H1 (cell line): ENCODE measurements at regions not wholly inside any gene's neighbourhood (a gene's known extent, or its start where the extent isn't known, plus 50 kb on each side); places are given as distances from the start of the nearest gene placed in this dataset.

ENCODE experiments used
- CTCF ChIA-PET: fragments of 300-600 bp; sonication (Branson Sonifier 250); formaldehyde crosslinking; loops from one replicate; lab custom pipeline; 2021; ENCODE audit not compliant: partially characterized antibody; lab: Charles Lee
- POLR2A ChIA-PET: fragments of 300-600 bp; sonication (Branson Sonifier 250); formaldehyde crosslinking; loops from one replicate; lab custom pipeline; 2021; ENCODE audit warnings: inconsistent platforms; ENCODE audit not compliant: partially characterized antibody; lab: Charles Lee
- DNase-seq, 2 experiments: peaks; one replicate each; pipeline versions ENCODE4 v3.0.0 to v3.0.0-alpha.2; 2010 to 2022; ENCODE audit warnings: low spot score in 2 of 2, low read depth in 1 of 2, mixed read lengths in 1 of 2
- FAIRE-seq: peaks from 2 replicates; lab custom pipeline; 2011; peaks lifted over from hg19 to GRCh38; lab: Jason Lieb, UNC
- H2AFZ ChIP-seq: 2 replicates; pipeline ENCODE4 v1.8.1; 2012; ENCODE audit warnings: low read length, inconsistent platforms
- H2AK5ac ChIP-seq: 2 replicates; pipeline ENCODE4 v1.6.1; 2013; ENCODE audit warnings: low read depth, low read length
- H2BK120ac ChIP-seq: replicated peaks from 2 replicates; pipeline ENCODE3; 2013; ENCODE audit warnings: low read depth, low read length, inconsistent platforms
- H2BK12ac ChIP-seq: 2 replicates; pipeline ENCODE4 v1.6.1; 2013; ENCODE audit warnings: low read depth, low read length
- H2BK15ac ChIP-seq: 2 replicates; pipeline ENCODE4 v1.6.1; 2013; ENCODE audit warnings: low read length
- H2BK20ac ChIP-seq: 2 replicates; pipeline ENCODE4 v1.6.1; 2013; ENCODE audit warnings: low read length
- H2BK5ac ChIP-seq: 2 replicates; pipeline ENCODE4 v1.6.1; 2013; ENCODE audit warnings: low read depth, low read length
- H3K14ac ChIP-seq: 2 replicates; pipeline ENCODE4 v1.6.1; 2013; ENCODE audit warnings: inconsistent platforms; ENCODE audit not compliant: insufficient read length
- H3K18ac ChIP-seq: 2 replicates; pipeline ENCODE4 v1.6.1; 2013; ENCODE audit warnings: low read length; ENCODE audit errors: extremely low read depth
- H3K23ac ChIP-seq: 2 replicates; pipeline ENCODE4 v1.6.1; 2013; ENCODE audit warnings: inconsistent platforms; ENCODE audit not compliant: insufficient read length
- H3K23me2 ChIP-seq: 2 replicates; pipeline ENCODE4 v1.6.1; 2013; ENCODE audit warnings: low read depth, low read length
- H3K27ac ChIP-seq: 2 replicates; pipeline ENCODE4 v1.6.1; 2011; ENCODE audit warnings: low read depth, low read length, inconsistent platforms
- H3K27me3 ChIP-seq, 4 experiments: replicated peaks in 1 of 4; 1 replicate in 1 of 4; 2 replicates in 3 of 4; pipeline versions ENCODE4 v1.6.1 to v1.8.1; 2011 to 2013; ENCODE audit warnings: low read length in 3 of 4, mild to moderate bottlenecking in 3 of 4, inconsistent platforms in 2 of 4, mixed read lengths in 2 of 4, moderate library complexity in 1 of 4; ENCODE audit not compliant: control insufficient read depth in 3 of 4, insufficient read depth in 3 of 4; ENCODE audit errors: extremely low read depth in 1 of 4
- H3K36me3 ChIP-seq, 4 experiments: 2 replicates each; pipeline versions ENCODE4 v1.6.1 to v1.8.1; 2011 to 2013; ENCODE audit warnings: mild to moderate bottlenecking in 4 of 4, low read length in 3 of 4, moderate library complexity in 2 of 4, control low read depth in 1 of 4, inconsistent platforms in 1 of 4; ENCODE audit not compliant: insufficient read depth in 4 of 4, control insufficient read depth in 2 of 4
- H3K4ac ChIP-seq: replicated peaks from 2 replicates; pipeline ENCODE3; 2013; ENCODE audit warnings: low read length, low read depth, mixed read lengths, inconsistent platforms; ENCODE audit not compliant: insufficient read length
- H3K4me1 ChIP-seq, 4 experiments: replicated peaks in 1 of 4; 1 replicate in 1 of 4; 2 replicates in 3 of 4; pipeline versions ENCODE4 v1.6.1 to v1.8.1; 2011 to 2013; ENCODE audit warnings: low read length in 3 of 4, inconsistent platforms in 2 of 4, mixed read lengths in 1 of 4; ENCODE audit not compliant: insufficient read depth in 4 of 4, control insufficient read depth in 3 of 4
- H3K4me2 ChIP-seq, 2 experiments: 2 replicates each; pipeline versions ENCODE4 v1.6.1 to v1.8.1; 2011 to 2013; ENCODE audit warnings: low read depth in 2 of 2, low read length in 2 of 2, control low read depth in 1 of 2, inconsistent platforms in 1 of 2, mild to moderate bottlenecking in 1 of 2; ENCODE audit not compliant: insufficient read depth in 1 of 2
- H3K4me3 ChIP-seq, 4 experiments: fragments of 200-600, 300-600 bp in 1 of 4; sonication (generic), shearing (Covaris generic), sonication (Bioruptor Twin) in 1 of 4; 2 replicates each; pipeline versions ENCODE4 v1.5.1 to v1.8.1; 2011 to 2016; ENCODE audit warnings: low read length in 4 of 4, low read depth in 3 of 4, control low read depth in 2 of 4, inconsistent platforms in 2 of 4, mild to moderate bottlenecking in 2 of 4, mixed read lengths in 1 of 4, moderate library complexity in 1 of 4; ENCODE audit not compliant: insufficient read depth in 2 of 4; ENCODE audit errors: extremely low read depth in 1 of 4
- H3K56ac ChIP-seq: replicated peaks from 2 replicates; pipeline ENCODE3; 2013; ENCODE audit warnings: low read depth, mild to moderate bottlenecking, mixed read lengths, low read length, inconsistent platforms; ENCODE audit not compliant: insufficient read length
- H3K79me1 ChIP-seq: 2 replicates; pipeline ENCODE4 v1.6.1; 2013; ENCODE audit warnings: low read depth, low read length, control low read depth
- H3K79me2 ChIP-seq, 2 experiments: 2 replicates each; pipeline versions ENCODE4 v1.6.1 to v1.8.1; 2012 to 2013; ENCODE audit warnings: low read length in 2 of 2, mild to moderate bottlenecking in 2 of 2, inconsistent platforms in 1 of 2; ENCODE audit not compliant: insufficient read depth in 2 of 2, control insufficient read depth in 1 of 2
- H3K9ac ChIP-seq, 4 experiments: replicated peaks in 1 of 4; 1 replicate in 1 of 4; 2 replicates in 3 of 4; pipeline versions ENCODE4 v1.6.1 to v1.8.1; 2011 to 2013; ENCODE audit warnings: low read depth in 3 of 4, low read length in 3 of 4, control low read depth in 2 of 4, mild to moderate bottlenecking in 2 of 4, moderate library complexity in 2 of 4, inconsistent platforms in 1 of 4; ENCODE audit errors: extremely low read depth in 1 of 4
- H3K9me3 ChIP-seq, 2 experiments: 2 replicates each; pipeline versions ENCODE4 v1.6.1 to v1.8.1; 2012 to 2013; ENCODE audit warnings: mild to moderate bottlenecking in 2 of 2, moderate library complexity in 2 of 2, control low read depth in 1 of 2, inconsistent platforms in 1 of 2, low read depth in 1 of 2, low read length in 1 of 2, mixed read lengths in 1 of 2; ENCODE audit not compliant: insufficient read depth in 2 of 2
- H4K20me1 ChIP-seq, 2 experiments: replicated peaks in 1 of 2; 2 replicates each; pipeline versions ENCODE3 to v1.8.1; 2011 to 2013; ENCODE audit warnings: inconsistent platforms in 2 of 2, low read length in 2 of 2, mild to moderate bottlenecking in 1 of 2; ENCODE audit not compliant: insufficient read depth in 2 of 2, control insufficient read depth in 1 of 2
- H4K5ac ChIP-seq: 2 replicates; pipeline ENCODE4 v1.6.1; 2013; ENCODE audit warnings: low read length, low read depth, mixed read lengths, inconsistent platforms; ENCODE audit not compliant: insufficient read length
- H4K8ac ChIP-seq: 2 replicates; pipeline ENCODE4 v1.8.0; 2013; ENCODE audit warnings: mild to moderate bottlenecking, moderate library complexity, low read length, inconsistent platforms; ENCODE audit not compliant: insufficient read depth; ENCODE audit errors: extremely low read depth
- H4K91ac ChIP-seq: replicated peaks from 2 replicates; pipeline ENCODE3; 2013; ENCODE audit warnings: low read length, mixed read lengths, inconsistent platforms; ENCODE audit not compliant: insufficient read length
- BRCA1 ChIP-seq: IDR thresholded peaks from 2 replicates; pipeline ENCODE4 v1.6.1; 2012; ENCODE audit warnings: low read depth, low read length, improper control_type of control experiment
- CBX5 ChIP-seq: fragments of 300-800, 300-1000 bp; sonication (generic); IDR thresholded peaks from 2 replicates; pipeline ENCODE4 v1.7.1; 2016; ENCODE audit warnings: antibody characterized with exemption, low read length, low read depth
- JUN ChIP-seq: IDR thresholded peaks from 2 replicates; pipeline ENCODE4 v1.6.1; 2011; ENCODE audit warnings: low read depth, mild to moderate bottlenecking, improper control_type of control experiment, low read length
- KDM4A ChIP-seq: IDR thresholded peaks from one replicate; pipeline ENCODE4 v1.7.1; 2012; ENCODE audit warnings: low read depth, mild to moderate bottlenecking, moderate library complexity, low read length, inconsistent platforms; ENCODE audit not compliant: severe bottlenecking
- POLR2AphosphoS5 ChIP-seq: IDR thresholded peaks from 2 replicates; pipeline ENCODE4 v1.6.1; 2011; ENCODE audit warnings: low read depth, low read length
- POU5F1 ChIP-seq: IDR thresholded peaks from 2 replicates; pipeline ENCODE4 v1.6.1; 2011; ENCODE audit warnings: low read depth, mild to moderate bottlenecking, low read length, moderate library complexity
- SIN3A ChIP-seq, 2 experiments: IDR thresholded peaks in 1 of 2; conservative IDR thresholded peaks in 1 of 2; 2 replicates each; pipeline ENCODE4 v1.6.1; 2011 to 2012; ENCODE audit warnings: low read length in 2 of 2, improper control_type of control experiment in 1 of 2, low read depth in 1 of 2, mild to moderate bottlenecking in 1 of 2
- SIRT6 ChIP-seq: IDR thresholded peaks from one replicate; pipeline ENCODE4 v1.7.1; 2012; ENCODE audit warnings: low read length, inconsistent platforms
- SP1 ChIP-seq: IDR thresholded peaks from 2 replicates; pipeline ENCODE4 v1.6.1; 2011; ENCODE audit warnings: low read depth, low read length
- TAF7 ChIP-seq: optimal IDR thresholded peaks from 2 replicates; pipeline ENCODE3; 2011; ENCODE audit warnings: low read depth, mild to moderate bottlenecking, inconsistent platforms, low read length, moderate library complexity, borderline replicate concordance
- WGBS, 2 experiments: shearing (Covaris generic) in 1 of 2; methylation state at CpG; one replicate each; pipeline versions ENCODE4 v1.1.6 to v1.1.7; 2013 to 2015; ENCODE audit warnings: low lambda C conversion rate in 2 of 2, mixed read lengths in 2 of 2, inconsistent platforms in 1 of 2, low coverage in 1 of 2, missing lambda C conversion rate in 1 of 2; ENCODE audit not compliant: insufficient replicate concordance in 2 of 2, insufficient coverage in 1 of 2, insufficient read length in 1 of 2; ENCODE audit errors: extremely low coverage in 1 of 2, missing lambda C conversion rate in 1 of 2; 5-methylcytosine and 5-hydroxymethylcytosine counted together
- TF ChIP-seq, protein P1 (sequence below), 3 experiments: IDR thresholded peaks; 1 replicate in 2 of 3; 2 replicates in 1 of 3; pipeline versions ENCODE4 v1.5.1 to v1.6.1; 2011; ENCODE audit warnings: low read length in 3 of 3, mild to moderate bottlenecking in 3 of 3, inconsistent platforms in 2 of 3, low read depth in 1 of 3, moderate library complexity in 1 of 3; ENCODE audit not compliant: insufficient read depth in 1 of 3; ENCODE audit errors: control extremely low read depth in 1 of 3
- TF ChIP-seq, protein P2 (sequence below): IDR thresholded peaks from 2 replicates; pipeline ENCODE4 v1.6.1; 2012; ENCODE audit warnings: inconsistent platforms

DNA sequence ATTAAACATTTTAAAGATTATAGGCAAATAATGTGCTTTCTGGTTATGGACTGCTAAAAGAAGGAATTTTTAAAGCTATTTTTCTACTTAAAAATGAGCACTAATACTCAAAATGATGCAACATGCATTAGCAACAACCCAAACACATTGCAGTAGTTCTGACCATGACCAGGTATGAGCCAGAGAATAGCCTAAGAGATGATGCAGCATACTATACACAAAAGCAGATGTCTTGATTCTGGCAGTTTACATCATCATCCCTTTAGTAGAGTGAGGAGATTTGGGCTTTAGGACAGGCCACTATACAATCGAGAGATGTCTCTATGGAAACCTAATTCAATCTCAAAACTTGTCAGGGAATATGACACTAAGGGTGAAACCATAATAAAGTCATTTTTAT is 307.1 kb downstream of the PRR16 start:
- Histone ChIP-seq H3K9ac (no peak overlapping the region), H3K4me3 (no peak overlapping the region), H3K27me3 (no peaks in the 10 kb centered on the region), H3K4me1 (no peaks in the 10 kb centered on the region), H2BK5ac (no peak overlapping the region), H4K5ac (no peak overlapping the region), H3K9me3 (no peaks in the 10 kb centered on the region), H3K23ac (no peak overlapping the region), H4K91ac (no peak overlapping the region), H2BK120ac (no peak overlapping the region), H3K56ac (no peak overlapping the region), H3K4ac (no peak overlapping the region), H3K23me2 (no peaks in the 10 kb centered on the region), H2AFZ (no peak overlapping the region), H2BK12ac (no peak overlapping the region), H3K79me2 (no peaks in the 10 kb centered on the region), H3K79me1 (no peaks in the 10 kb centered on the region), H2BK15ac (no peak overlapping the region), H3K4me2 (no peak overlapping the region), H4K8ac (no peak overlapping the region), H3K14ac (no peak overlapping the region), H3K18ac (no peak overlapping the region), H2AK5ac (no peak overlapping the region), H2BK20ac (no peak overlapping the region), H3K27ac (no peak overlapping the region), H3K36me3 (no peaks in the 10 kb centered on the region), H4K20me1 (no peaks in the 10 kb centered on the region)
- FAIRE-seq = no peak
- WGBS, 2 experiments = 100% methylated on average over 1 of the region's 1 CpG; no CpG with 5 or more reads in 1 of the 2 experiments
- ChIA-PET POLR2A (no interaction called here), CTCF (interaction anchor here (0.8 to 1.9 kb wide), 2 partner anchors 8 to 14 kb away, joined by 3 to 4 read pairs; no protein-coding TSS in a partner anchor)
- no peak for DNase-seq
- TF ChIP-seq JUN (no peak), SP1 (no peak), POLR2AphosphoS5 (no peak), KDM4A (no peak), CBX5 (no peak), TAF7 (no peak), POU5F1 (no peak), SIN3A (conservative IDR thresholded peaks at IDR 0.05 in 1 of 2, IDR thresholded peaks at IDR 0.05 in 1 of 2; ENCODE audit: low read depth in 1 of 2, low read length in 2 of 2) (no peak), BRCA1 (no peak), SIRT6 (no peak)
- TF ChIP-seq, protein P1, sequence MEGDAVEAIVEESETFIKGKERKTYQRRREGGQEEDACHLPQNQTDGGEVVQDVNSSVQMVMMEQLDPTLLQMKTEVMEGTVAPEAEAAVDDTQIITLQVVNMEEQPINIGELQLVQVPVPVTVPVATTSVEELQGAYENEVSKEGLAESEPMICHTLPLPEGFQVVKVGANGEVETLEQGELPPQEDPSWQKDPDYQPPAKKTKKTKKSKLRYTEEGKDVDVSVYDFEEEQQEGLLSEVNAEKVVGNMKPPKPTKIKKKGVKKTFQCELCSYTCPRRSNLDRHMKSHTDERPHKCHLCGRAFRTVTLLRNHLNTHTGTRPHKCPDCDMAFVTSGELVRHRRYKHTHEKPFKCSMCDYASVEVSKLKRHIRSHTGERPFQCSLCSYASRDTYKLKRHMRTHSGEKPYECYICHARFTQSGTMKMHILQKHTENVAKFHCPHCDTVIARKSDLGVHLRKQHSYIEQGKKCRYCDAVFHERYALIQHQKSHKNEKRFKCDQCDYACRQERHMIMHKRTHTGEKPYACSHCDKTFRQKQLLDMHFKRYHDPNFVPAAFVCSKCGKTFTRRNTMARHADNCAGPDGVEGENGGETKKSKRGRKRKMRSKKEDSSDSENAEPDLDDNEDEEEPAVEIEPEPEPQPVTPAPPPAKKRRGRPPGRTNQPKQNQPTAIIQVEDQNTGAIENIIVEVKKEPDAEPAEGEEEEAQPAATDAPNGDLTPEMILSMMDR (IDR thresholded peaks at IDR 0.05; ENCODE audit: control extremely low read depth in 1 of 3, insufficient read depth in 1 of 3, low read depth in 1 of 3, low read length in 3 of 3) = no peak
- TF ChIP-seq, protein P2, sequence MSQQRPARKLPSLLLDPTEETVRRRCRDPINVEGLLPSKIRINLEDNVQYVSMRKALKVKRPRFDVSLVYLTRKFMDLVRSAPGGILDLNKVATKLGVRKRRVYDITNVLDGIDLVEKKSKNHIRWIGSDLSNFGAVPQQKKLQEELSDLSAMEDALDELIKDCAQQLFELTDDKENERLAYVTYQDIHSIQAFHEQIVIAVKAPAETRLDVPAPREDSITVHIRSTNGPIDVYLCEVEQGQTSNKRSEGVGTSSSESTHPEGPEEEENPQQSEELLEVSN = no peak
